Smooth muscle cell (in vitro differentiated cells): ENCODE measurements at regions not wholly inside any gene's neighbourhood (a gene's known extent, or its start where the extent isn't known, plus 50 kb on each side); places are given as distances from the start of the nearest gene placed in this dataset.

Experiments
- DNase-seq: peaks from one replicate; lab custom pipeline; 2025; ENCODE audit not compliant: unreplicated experiment; lab: John Stamatoyannopoulos, UW
- H2AFZ ChIP-seq: fragments of 200-600 bp; sonication (generic); 2 replicates; pipeline ENCODE4 v1.6.0; 2016; ENCODE audit warnings: antibody characterized with exemption, low read depth, mild to moderate bottlenecking
- H3F3A ChIP-seq: fragments of 200-600 bp; sonication (generic); 2 replicates; pipeline ENCODE4 v1.6.0; 2017; ENCODE audit warnings: antibody characterized with exemption, low read depth
- H3K27ac ChIP-seq: fragments of 200-600 bp; sonication (generic); 2 replicates; pipeline ENCODE4 v1.5.1; 2016; ENCODE audit warnings: low read depth, mild to moderate bottlenecking
- H3K27me3 ChIP-seq: fragments of 200-600 bp; sonication (generic); 2 replicates; pipeline ENCODE4 v1.6.1; 2016; ENCODE audit warnings: low read depth, mild to moderate bottlenecking
- H3K36me3 ChIP-seq: fragments of 200-600 bp; sonication (generic); 2 replicates; pipeline ENCODE4 v1.5.1; 2016; ENCODE audit warnings: low read depth
- H3K4me1 ChIP-seq: fragments of 200-600 bp; sonication (generic); 2 replicates; pipeline ENCODE4 v1.5.1; 2016; ENCODE audit warnings: low read depth
- H3K4me2 ChIP-seq: fragments of 200-600 bp; sonication (generic); 2 replicates; pipeline ENCODE4 v1.6.0; 2016; ENCODE audit warnings: mild to moderate bottlenecking
- H3K4me3 ChIP-seq: fragments of 200-600 bp; sonication (generic); 2 replicates; pipeline ENCODE4 v1.5.1; 2016; ENCODE audit warnings: mild to moderate bottlenecking
- H3K79me2 ChIP-seq: fragments of 200-600 bp; sonication (generic); 2 replicates; pipeline ENCODE4 v1.6.0; 2016; ENCODE audit warnings: low read depth, mild to moderate bottlenecking
- H3K9ac ChIP-seq: fragments of 200-600 bp; sonication (generic); 2 replicates; pipeline ENCODE4 v1.6.0; 2016; ENCODE audit warnings: low read depth
- H3K9me3 ChIP-seq: fragments of 200-600 bp; sonication (generic); replicated peaks from 2 replicates; pipeline ENCODE4 v1.5.1; 2016; ENCODE audit warnings: low read depth
- H4K20me1 ChIP-seq: fragments of 200-600 bp; sonication (generic); 2 replicates; pipeline ENCODE4 v1.6.0; 2016; ENCODE audit warnings: low read depth
- CTCF ChIP-seq: fragments of 200-600 bp; sonication (generic); IDR thresholded peaks from 2 replicates; pipeline ENCODE4 v1.5.1; 2017; ENCODE audit warnings: borderline replicate concordance, mild to moderate bottlenecking, antibody characterized with exemption; ENCODE audit not compliant: insufficient read depth, poor library complexity, severe bottlenecking
- WGBS: methylation state at CpG from one replicate; pipeline ENCODE4 v1.1.7; 2016; ENCODE audit warnings: low lambda C conversion rate; 5-methylcytosine and 5-hydroxymethylcytosine counted together

DNA sequence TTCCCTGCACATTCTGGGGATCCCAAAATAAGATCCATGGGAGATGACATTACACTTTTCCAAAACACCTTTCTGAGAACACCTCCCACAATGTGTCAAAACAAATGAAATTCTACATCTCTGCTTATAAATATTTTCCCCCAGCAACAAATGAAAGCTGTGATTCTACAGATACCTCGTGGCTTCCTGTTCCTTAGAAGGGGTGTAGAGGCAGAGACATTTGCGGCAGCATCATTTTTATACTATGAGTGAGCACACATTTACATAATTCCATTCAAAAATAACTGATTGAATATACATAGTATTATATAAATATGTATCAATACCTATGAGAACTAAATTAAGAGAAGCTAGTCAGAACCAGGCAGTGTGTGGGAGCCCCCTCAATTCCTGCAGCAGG is 213.9 kb upstream of the JARID2 start:
- Histone ChIP-seq H3K27me3 (peaks cover 11% of the 10 kb centered on the region), H3K4me2 (no peak overlapping the region), H2AFZ (no peak overlapping the region), H3K9me3 (no peaks in the 10 kb centered on the region), H3K27ac (no peak overlapping the region), H3K9ac (no peak overlapping the region), H3K79me2 (no peaks in the 10 kb centered on the region), H3K4me3 (no peak overlapping the region), H3F3A (no peaks in the 10 kb centered on the region), H3K36me3 (no peaks in the 10 kb centered on the region), H3K4me1 (no peaks in the 10 kb centered on the region), H4K20me1 (no peaks in the 10 kb centered on the region)
- no peak for TF ChIP-seq CTCF
- no peak for DNase-seq
- WGBS, result 67% methylated on average over 2 of the region's 2 CpGs

DNA sequence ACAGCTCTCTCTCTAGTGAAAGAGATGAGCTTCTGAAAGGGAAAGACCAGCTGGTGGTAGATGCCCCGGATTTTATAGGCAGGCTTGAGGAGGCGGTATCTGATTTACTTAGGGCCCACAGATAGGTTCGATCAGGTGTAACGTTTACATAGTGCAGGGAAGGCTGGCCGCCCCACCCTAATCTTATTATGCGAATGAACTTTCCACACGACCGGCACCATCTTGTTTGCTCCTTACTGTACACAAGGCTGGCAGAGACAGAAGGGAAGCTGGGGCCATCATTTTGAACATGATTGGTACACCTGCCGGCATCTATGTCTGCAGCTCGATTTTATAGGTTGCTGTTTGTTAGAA is 212.0 kb upstream of the JARID2 start:
- 80% methylated on average over 10 of the region's 10 CpGs for whole genome bisulfite sequencing
- no peak overlapping the region for H2AFZ ChIP-seq
- no peaks in the 10 kb centered on the region for H3K79me2 ChIP-seq
- H4K20me1 ChIP-seq, result no peaks in the 10 kb centered on the region
- no peak for DNase-seq
- peaks cover 11% of the 10 kb centered on the region for H3K27me3 ChIP-seq
- no peak overlapping the region for H3K4me3 ChIP-seq
- H3F3A ChIP-seq, result no peaks in the 10 kb centered on the region
- no peak for TF ChIP-seq CTCF
- no peaks in the 10 kb centered on the region for H3K9me3 ChIP-seq
- H3K36me3 ChIP-seq, result no peaks in the 10 kb centered on the region
- H3K4me2 ChIP-seq, result no peak overlapping the region
- no peak overlapping the region for H3K27ac ChIP-seq
- H3K4me1 ChIP-seq, result no peaks in the 10 kb centered on the region
- H3K9ac ChIP-seq, result no peak overlapping the region

DNA sequence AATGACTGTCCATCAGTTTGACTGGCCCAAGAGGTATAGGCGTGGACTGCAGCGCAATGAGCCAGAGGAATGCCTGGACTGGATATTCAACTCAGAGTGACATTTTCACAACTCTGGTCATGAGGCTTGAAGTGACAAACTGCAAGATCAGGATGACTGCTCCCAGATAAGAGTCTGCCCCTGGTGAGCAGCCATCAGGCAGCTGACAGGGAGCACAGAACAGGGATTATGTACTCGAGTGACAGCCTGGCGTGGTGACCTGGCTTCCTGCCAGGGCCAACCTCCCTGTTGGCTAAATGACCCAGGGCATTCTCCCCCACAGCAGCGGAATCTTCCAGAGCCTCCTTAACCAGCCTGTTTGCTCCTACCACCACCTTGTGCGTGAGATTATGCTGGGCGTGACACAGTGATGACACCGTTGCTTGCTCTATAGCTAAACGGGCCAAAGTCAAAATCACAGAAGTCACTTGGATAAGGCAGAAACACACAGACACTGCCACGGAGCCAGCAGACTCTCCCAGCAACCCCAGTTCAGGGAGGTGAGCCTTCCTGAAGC is 209.1 kb upstream of the JARID2 start:
- H4K20me1 ChIP-seq, result no peaks in the 10 kb centered on the region
- H3K27ac ChIP-seq, result no peak overlapping the region
- H3K36me3 ChIP-seq, result no peaks in the 10 kb centered on the region
- peaks cover 9% of the 10 kb centered on the region for H3K27me3 ChIP-seq
- H3K9ac ChIP-seq, result no peak overlapping the region
- H3K4me3 ChIP-seq, result no peak overlapping the region
- TF ChIP-seq CTCF, result no peak
- H3K4me2 ChIP-seq, result peak overlapping the region; percentile 58
- H3F3A ChIP-seq, result no peaks in the 10 kb centered on the region
- no peak overlapping the region for H2AFZ ChIP-seq
- no peaks in the 10 kb centered on the region for H3K4me1 ChIP-seq
- WGBS, result 20% methylated on average over 10 of the region's 10 CpGs
- H3K9me3 ChIP-seq, result no peaks in the 10 kb centered on the region
- peak; percentile 33 for DNase-seq
- H3K79me2 ChIP-seq, result no peaks in the 10 kb centered on the region

- H3K4me1 ChIP-seq, result no peaks in the 10 kb centered on the region
- DNase-seq, result no peak
- H2AFZ ChIP-seq, result no peak overlapping the region
- H3K79me2 ChIP-seq, result no peaks in the 10 kb centered on the region
- H3K27me3 ChIP-seq, result peaks cover 4% of the 10 kb centered on the region
- no peaks in the 10 kb centered on the region for H3F3A ChIP-seq
- peak overlapping the region; percentile 58 for H3K4me2 ChIP-seq
- no peak overlapping the region for H3K9ac ChIP-seq
- H3K4me3 ChIP-seq, result no peak overlapping the region
- 75% methylated on average over 5 of the region's 5 CpGs for WGBS
- no peaks in the 10 kb centered on the region for H3K9me3 ChIP-seq
- H3K27ac ChIP-seq, result no peak overlapping the region
- H3K36me3 ChIP-seq, result no peaks in the 10 kb centered on the region
- no peak for TF ChIP-seq CTCF
- H4K20me1 ChIP-seq, result no peaks in the 10 kb centered on the region
Measured at GRCh38 chr6:15037253-15037652, 208.6 kb upstream of the JARID2 start.
